Glutamatergic neuron (in vitro differentiated cells): ENCODE measurements at regions not wholly inside any gene's neighbourhood (a gene's known extent, or its start where the extent isn't known, plus 50 kb on each side); places are given as distances from the start of the nearest gene placed in this dataset.

Experiments
- DNase-seq: peaks from one replicate; pipeline ENCODE4 v3.0.0; 2022
- H3K27ac Mint-ChIP-seq: one replicate; pipeline ENCODE4 v1.8.0; 2020; ENCODE audit warnings: mild to moderate bottlenecking, mixed read lengths, inconsistent platforms; ENCODE audit not compliant: unreplicated experiment
- H3K27me3 Mint-ChIP-seq: one replicate; pipeline ENCODE4 v1.8.0; 2020; ENCODE audit warnings: mild to moderate bottlenecking, moderate library complexity, mixed read lengths, inconsistent platforms; ENCODE audit not compliant: unreplicated experiment
- H3K36me3 Mint-ChIP-seq: one replicate; pipeline ENCODE4 v1.8.0; 2020; ENCODE audit warnings: mild to moderate bottlenecking, mixed read lengths, inconsistent platforms; ENCODE audit not compliant: unreplicated experiment
- H3K4me1 Mint-ChIP-seq: one replicate; pipeline ENCODE4 v1.8.0; 2020; ENCODE audit warnings: mild to moderate bottlenecking, low read depth, mixed read lengths, inconsistent platforms; ENCODE audit not compliant: unreplicated experiment
- H3K4me3 Mint-ChIP-seq: one replicate; pipeline ENCODE4 v1.8.0; 2020; ENCODE audit warnings: mild to moderate bottlenecking, mixed read lengths, inconsistent platforms; ENCODE audit not compliant: unreplicated experiment
- H3K9me3 Mint-ChIP-seq: one replicate; pipeline ENCODE4 v1.8.0; 2020; ENCODE audit warnings: mild to moderate bottlenecking, moderate library complexity, mixed read lengths, inconsistent platforms; ENCODE audit not compliant: unreplicated experiment
- CTCF ChIP-seq: fragments of 200-600 bp; sonication (generic); IDR thresholded peaks from one replicate; pipeline ENCODE4 v1.5.0; 2021; ENCODE audit not compliant: partially characterized antibody, unreplicated experiment

DNA sequence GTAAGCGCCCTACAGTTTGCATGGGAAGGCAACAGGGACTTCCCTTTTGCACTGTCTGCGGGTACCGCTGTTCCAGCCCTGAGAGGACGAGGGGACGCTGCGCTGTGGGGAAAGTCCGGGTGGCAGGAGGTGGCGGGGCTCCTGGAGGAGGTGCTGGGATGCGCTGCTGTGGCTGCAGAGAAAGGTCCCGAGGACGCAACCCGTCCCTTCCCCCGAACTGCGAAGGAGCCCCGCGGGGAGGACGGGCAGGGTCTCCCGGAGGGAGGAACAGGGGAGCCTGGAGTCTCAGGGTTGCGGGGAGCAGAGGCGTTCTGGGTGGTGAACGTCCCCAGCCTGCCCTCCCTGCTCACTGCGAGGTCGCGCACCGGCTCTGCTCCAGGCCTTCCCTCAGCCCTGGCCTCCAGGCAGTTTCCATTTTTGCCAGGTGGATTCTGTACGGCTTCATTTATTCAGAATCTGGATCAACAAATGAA is 91.6 kb downstream of the CXCL12 start:
- Mint-ChIP-seq H3K36me3 (no peaks in the 10 kb centered on the region), H3K9me3 (no peaks in the 10 kb centered on the region), H3K27me3 (no peaks in the 10 kb centered on the region), H3K27ac (no peak overlapping the region), H3K4me1 (no peaks in the 10 kb centered on the region), H3K4me3 (no peak overlapping the region)
- no peak for TF ChIP-seq CTCF
- DNase-seq = peak; percentile 31

GRCh38 chr10:44292390-44293002 is 92.4 kb downstream of the CXCL12 start:
- Mint-ChIP-seq H3K36me3 (no peaks in the 10 kb centered on the region), H3K4me1 (no peaks in the 10 kb centered on the region), H3K9me3 (no peaks in the 10 kb centered on the region), H3K4me3 (peak overlapping the region; percentile 68), H3K27ac (no peak overlapping the region), H3K27me3 (no peaks in the 10 kb centered on the region)
- TF ChIP-seq CTCF = no peak
- DNase-seq = peak; percentile 50

DNA sequence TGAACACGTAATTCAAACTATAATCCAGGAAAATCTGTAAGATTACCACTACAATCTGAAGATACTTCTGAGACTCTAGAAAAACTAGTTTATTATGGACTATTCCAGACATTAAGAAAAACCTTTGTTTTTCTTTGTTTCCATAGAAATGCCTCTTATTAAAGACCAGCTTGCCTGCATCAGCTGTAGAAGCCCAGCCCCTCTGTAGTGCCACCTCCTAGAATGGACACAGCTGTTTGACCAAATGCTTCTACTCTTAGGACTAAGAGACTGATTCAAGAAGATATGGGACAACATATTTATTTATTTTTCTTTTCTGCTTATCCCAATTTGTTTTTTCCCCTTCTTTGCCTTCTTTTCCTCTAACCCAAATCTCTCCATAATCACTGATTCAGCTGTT is 93.8 kb downstream of the CXCL12 start:
- TF ChIP-seq CTCF = no peak
- H3K27me3 Mint-ChIP-seq = no peaks in the 10 kb centered on the region
- DNase-seq = no peak
- H3K36me3 Mint-ChIP-seq = no peaks in the 10 kb centered on the region
- H3K4me3 Mint-ChIP-seq = no peak overlapping the region
- no peaks in the 10 kb centered on the region for H3K9me3 Mint-ChIP-seq
- no peak overlapping the region for H3K27ac Mint-ChIP-seq
- H3K4me1 Mint-ChIP-seq = no peaks in the 10 kb centered on the region

- Mint-ChIP-seq H3K27me3 (no peaks in the 10 kb centered on the region), H3K27ac (no peak overlapping the region), H3K4me1 (peaks cover 3% of the 10 kb centered on the region), H3K9me3 (no peaks in the 10 kb centered on the region), H3K36me3 (no peaks in the 10 kb centered on the region), H3K4me3 (no peak overlapping the region)
- TF ChIP-seq CTCF = no peak
- no peak for DNase-seq
Observed at GRCh38 chr10:44289125-44289524, 95.8 kb downstream of the CXCL12 start.

DNA sequence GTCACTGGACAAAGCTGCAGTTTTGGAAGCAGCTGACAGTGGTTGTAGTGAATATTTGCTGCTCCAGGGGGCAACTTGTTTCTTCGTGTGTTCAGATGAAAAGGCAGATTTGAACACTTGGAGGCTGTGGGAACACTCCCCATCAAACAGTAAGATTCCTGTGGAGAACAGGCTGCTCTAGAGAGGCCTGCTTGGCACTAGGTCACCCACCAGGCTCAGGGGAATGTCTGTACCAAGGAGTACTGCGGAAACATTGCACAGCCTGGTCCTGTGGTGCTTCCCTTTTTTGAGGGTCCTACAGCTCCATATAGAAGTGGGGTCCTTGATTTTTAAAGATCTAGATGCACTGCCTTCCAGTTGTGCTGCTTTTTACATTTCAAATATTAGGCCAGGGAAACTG is 97.5 kb downstream of the CXCL12 start:
- Mint-ChIP-seq H3K27me3 (no peaks in the 10 kb centered on the region), H3K27ac (no peak overlapping the region)

More for the DNA sequence above, 97.5 kb downstream of the CXCL12 start:
- TF ChIP-seq CTCF = no peak
- H3K9me3 Mint-ChIP-seq = no peaks in the 10 kb centered on the region
- no peaks in the 10 kb centered on the region for H3K36me3 Mint-ChIP-seq
- DNase-seq = no peak
- H3K4me3 Mint-ChIP-seq = no peak overlapping the region
- peaks cover 3% of the 10 kb centered on the region for H3K4me1 Mint-ChIP-seq
